ENCODE measurements at regions not wholly inside any gene's neighbourhood (a gene's known extent, or its start where the extent isn't known, plus 50 kb on each side); places are given as distances from the start of the nearest gene placed in this dataset.

DNA sequence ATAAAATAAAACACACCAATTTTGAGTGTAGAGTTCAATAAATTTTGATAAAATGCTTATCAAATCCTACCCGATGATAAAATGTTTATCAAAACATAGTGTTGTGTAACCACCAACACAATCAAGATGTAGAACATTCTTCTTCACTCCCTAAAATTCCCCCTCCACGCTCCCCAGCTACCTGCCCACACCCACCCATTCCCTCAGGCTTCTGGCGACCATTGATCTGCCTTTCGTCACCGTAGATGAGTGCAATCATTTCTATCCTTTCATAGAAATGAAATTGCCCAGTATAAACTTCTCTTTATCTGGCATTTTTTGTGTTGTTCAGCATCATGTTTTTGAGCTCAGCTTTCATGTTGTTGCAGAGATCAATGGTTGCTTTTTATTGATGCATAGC is 90.7 kb upstream of the TBX3 start:
- Histone ChIP-seq H3K4me1 (ENCODE audit: insufficient read depth, low read length) (no peaks in the 10 kb centered on the region), H3K9me3 (ENCODE audit: low read length) (no peaks in the 10 kb centered on the region), H3K27ac (ENCODE audit: low read depth, low read length) (no peak overlapping the region), H3K36me3 (ENCODE audit: insufficient read depth, low read length) (no peaks in the 10 kb centered on the region), H3K27me3 (ENCODE audit: insufficient read depth, low read length, poor library complexity, severe bottlenecking) (no peaks in the 10 kb centered on the region), H3K4me3 (ENCODE audit: low read length) (no peak overlapping the region)
- H3K27me3 Mint-ChIP-seq = peaks cover 0 to 1% of the 10 kb centered on the region in 2 donors
- H3K9me3 Mint-ChIP-seq = peaks cover 0 to 13% (median 8%) of the 10 kb centered on the region in 5 donors
- no peak overlapping the region for H3K4me3 Mint-ChIP-seq
- no peaks in the 10 kb centered on the region for H3K4me1 Mint-ChIP-seq
- H3K27ac Mint-ChIP-seq = no peak overlapping the region
- CTCF ChIA-PET = no interaction called here
- DNase-seq = no peak
- POLR2A ChIA-PET = no interaction called here
- H3K36me3 Mint-ChIP-seq = no peaks in the 10 kb centered on the region

DNA sequence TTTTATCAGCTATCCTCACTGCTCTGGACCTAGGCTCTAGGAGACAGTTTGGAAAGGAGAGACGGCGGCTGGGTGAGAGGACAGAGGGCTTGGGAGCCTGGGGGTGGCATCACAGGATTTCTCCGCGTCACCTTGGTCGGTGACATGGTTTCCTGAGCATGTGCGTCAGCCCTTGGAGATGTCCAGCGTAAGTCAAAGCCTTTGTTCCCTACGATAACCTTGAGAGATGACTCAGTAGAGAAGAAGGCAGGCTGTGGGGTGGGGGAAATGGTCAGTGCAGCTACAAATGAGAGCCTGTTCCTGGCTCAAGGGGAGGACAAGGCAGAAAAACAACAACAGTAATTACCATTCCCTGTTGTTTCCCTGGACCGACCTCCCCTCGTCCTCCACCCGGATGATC is 90.2 kb upstream of the TBX3 start:
- no peaks in the 10 kb centered on the region for H3K36me3 ChIP-seq (ENCODE audit: insufficient read depth, low read length)
- no peaks in the 10 kb centered on the region for H3K4me1 Mint-ChIP-seq
- CTCF ChIA-PET = no interaction called here
- no peak for DNase-seq
- peak overlapping the region in 1 of 8 donors; percentile 58 for H3K27ac Mint-ChIP-seq
- H3K4me3 Mint-ChIP-seq = no peak overlapping the region
- no peaks in the 10 kb centered on the region for H3K36me3 Mint-ChIP-seq
- peaks cover 0 to 1% of the 10 kb centered on the region in 2 donors for H3K27me3 Mint-ChIP-seq
- no peaks in the 10 kb centered on the region for H3K27me3 ChIP-seq (ENCODE audit: insufficient read depth, low read length, poor library complexity, severe bottlenecking)
- no peaks in the 10 kb centered on the region for H3K4me1 ChIP-seq (ENCODE audit: insufficient read depth, low read length)
- POLR2A ChIA-PET = no interaction called here
- no peak overlapping the region for H3K4me3 ChIP-seq (ENCODE audit: low read length)
- no peak overlapping the region for H3K27ac ChIP-seq (ENCODE audit: low read depth, low read length)
- H3K9me3 ChIP-seq (ENCODE audit: low read length) = no peaks in the 10 kb centered on the region
- H3K9me3 Mint-ChIP-seq = peaks cover 0 to 13% (median 8%) of the 10 kb centered on the region in 5 donors

DNA sequence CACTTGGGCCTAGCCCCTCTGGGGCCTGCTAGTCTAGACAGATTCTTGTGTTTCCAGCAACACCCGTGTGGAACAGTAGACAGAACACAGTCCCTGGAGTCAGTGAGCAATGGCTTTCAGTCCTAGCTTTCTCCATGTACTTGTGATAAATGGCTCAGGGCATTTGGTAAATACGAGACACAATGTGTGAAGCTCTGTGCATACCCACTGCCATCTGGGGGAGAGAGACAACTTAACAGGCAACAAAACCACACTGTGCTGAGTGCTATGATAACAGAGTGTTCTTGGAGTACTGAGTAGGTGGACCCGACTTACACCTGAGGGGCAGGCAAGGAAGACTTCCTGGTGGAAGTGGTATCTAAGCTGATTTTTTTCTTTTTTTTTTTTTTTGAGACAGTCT is 86.3 kb upstream of the TBX3 start:
- no peak overlapping the region for H3K4me3 ChIP-seq (ENCODE audit: low read length)
- CTCF ChIA-PET = no interaction called here
- POLR2A ChIA-PET = no interaction called here
- Mint-ChIP-seq H3K27ac (no peak overlapping the region), H3K27me3 (peaks cover 0 to 1% of the 10 kb centered on the region in 2 donors), H3K36me3 (no peaks in the 10 kb centered on the region), H3K9me3 (peaks cover 2 to 9% (median 5%) of the 10 kb centered on the region in 5 donors), H3K4me3 (no peak overlapping the region), H3K4me1 (no peaks in the 10 kb centered on the region)
- no peaks in the 10 kb centered on the region for H3K36me3 ChIP-seq (ENCODE audit: insufficient read depth, low read length)
- no peaks in the 10 kb centered on the region for H3K27me3 ChIP-seq (ENCODE audit: insufficient read depth, low read length, poor library complexity, severe bottlenecking)
- no peak overlapping the region for H3K27ac ChIP-seq (ENCODE audit: low read depth, low read length)
- DNase-seq = no peak
- H3K9me3 ChIP-seq (ENCODE audit: low read length) = no peaks in the 10 kb centered on the region
- no peaks in the 10 kb centered on the region for H3K4me1 ChIP-seq (ENCODE audit: insufficient read depth, low read length)

DNA sequence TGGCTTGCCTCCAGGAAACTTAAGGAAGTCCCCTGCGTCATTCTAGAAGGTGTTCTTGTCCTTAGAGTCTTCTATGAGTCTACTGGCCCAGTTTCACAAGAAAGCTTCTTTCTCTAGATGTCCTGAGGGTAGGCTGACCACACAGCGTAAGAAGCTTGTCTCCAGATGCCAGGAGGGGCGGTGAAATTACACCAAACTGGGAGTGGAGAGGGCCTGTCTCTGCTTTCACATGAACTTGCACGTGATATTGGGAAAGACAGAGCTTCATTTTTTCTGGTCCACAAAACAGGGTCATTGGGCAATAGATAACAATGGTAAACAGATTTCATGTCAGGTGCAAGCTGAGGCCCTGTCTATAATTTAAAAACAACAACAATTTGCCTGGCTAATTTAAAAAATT is 85.7 kb upstream of the TBX3 start:
- H3K4me3 ChIP-seq (ENCODE audit: low read length) = no peak overlapping the region
- H3K36me3 Mint-ChIP-seq = no peaks in the 10 kb centered on the region
- H3K4me1 Mint-ChIP-seq = no peaks in the 10 kb centered on the region
- peaks cover 0 to 1% of the 10 kb centered on the region in 2 donors for H3K27me3 Mint-ChIP-seq
- H3K9me3 ChIP-seq (ENCODE audit: low read length) = no peaks in the 10 kb centered on the region
- CTCF ChIA-PET = no interaction called here
- no peak overlapping the region for H3K27ac Mint-ChIP-seq
- no peak overlapping the region for H3K4me3 Mint-ChIP-seq
- POLR2A ChIA-PET = no interaction called here
- DNase-seq = no peak
- no peak overlapping the region for H3K27ac ChIP-seq (ENCODE audit: low read depth, low read length)
- H3K36me3 ChIP-seq (ENCODE audit: insufficient read depth, low read length) = no peaks in the 10 kb centered on the region
- H3K27me3 ChIP-seq (ENCODE audit: insufficient read depth, low read length, poor library complexity, severe bottlenecking) = no peaks in the 10 kb centered on the region
- no peaks in the 10 kb centered on the region for H3K4me1 ChIP-seq (ENCODE audit: insufficient read depth, low read length)
- H3K9me3 Mint-ChIP-seq = peaks cover 2 to 4% (median 3%) of the 10 kb centered on the region in 5 donors

DNA sequence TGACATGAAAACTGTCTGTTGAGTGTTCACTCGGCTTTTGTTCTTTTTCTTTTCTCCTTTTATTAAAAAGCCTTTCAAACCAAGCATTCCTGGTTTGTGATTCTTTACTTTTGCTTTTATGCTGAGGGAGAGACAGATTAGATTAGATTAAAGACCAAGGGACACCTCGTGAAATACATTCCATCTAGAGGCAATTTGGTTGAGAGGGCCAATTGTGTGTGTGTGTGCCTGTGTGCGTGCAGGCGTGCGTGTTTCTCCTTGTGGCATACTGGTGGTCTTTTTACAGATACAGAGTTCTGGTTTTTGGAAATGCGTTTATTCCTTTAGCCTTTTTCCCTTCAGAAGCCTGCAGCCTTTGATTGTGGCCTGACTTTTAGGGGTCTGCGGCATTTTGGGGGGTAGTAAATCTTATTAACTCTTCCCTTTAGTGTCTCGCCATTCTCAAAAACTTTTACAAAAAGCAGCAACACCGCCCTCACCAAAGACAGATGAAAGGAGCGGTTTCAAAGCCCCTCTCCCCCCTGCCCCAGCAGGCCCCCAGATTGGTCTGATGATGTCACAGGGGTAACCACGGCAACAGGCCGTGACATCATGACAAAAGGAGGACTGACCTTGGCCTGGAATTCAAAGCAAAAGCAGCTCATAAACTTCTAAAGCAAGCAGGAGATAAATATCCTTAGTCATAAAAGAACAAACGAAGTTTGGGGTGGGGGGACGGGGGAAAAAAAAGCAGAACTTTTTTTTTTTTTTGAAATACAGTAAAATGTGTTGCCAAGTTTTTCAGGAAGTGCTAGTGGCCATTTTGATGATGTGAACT is 84.1 kb upstream of the TBX3 start:
- Histone ChIP-seq H3K4me1 (ENCODE audit: insufficient read depth, low read length) (no peaks in the 10 kb centered on the region), H3K27me3 (ENCODE audit: insufficient read depth, low read length, poor library complexity, severe bottlenecking) (no peaks in the 10 kb centered on the region), H3K4me3 (ENCODE audit: low read length) (no peak overlapping the region), H3K36me3 (ENCODE audit: insufficient read depth, low read length) (no peaks in the 10 kb centered on the region), H3K27ac (ENCODE audit: low read depth, low read length) (no peak overlapping the region), H3K9me3 (ENCODE audit: low read length) (no peaks in the 10 kb centered on the region)
- DNase-seq = no peak
- H3K36me3 Mint-ChIP-seq = no peaks in the 10 kb centered on the region
- ChIA-PET CTCF (no interaction called here), POLR2A (no interaction called here)
- H3K9me3 Mint-ChIP-seq = peaks cover 1 to 5% (median 2%) of the 10 kb centered on the region in 5 donors
- H3K27ac Mint-ChIP-seq = no peak overlapping the region
- no peak overlapping the region for H3K4me3 Mint-ChIP-seq
- H3K27me3 Mint-ChIP-seq = no peaks in the 10 kb centered on the region
- H3K4me1 Mint-ChIP-seq = no peaks in the 10 kb centered on the region

DNA sequence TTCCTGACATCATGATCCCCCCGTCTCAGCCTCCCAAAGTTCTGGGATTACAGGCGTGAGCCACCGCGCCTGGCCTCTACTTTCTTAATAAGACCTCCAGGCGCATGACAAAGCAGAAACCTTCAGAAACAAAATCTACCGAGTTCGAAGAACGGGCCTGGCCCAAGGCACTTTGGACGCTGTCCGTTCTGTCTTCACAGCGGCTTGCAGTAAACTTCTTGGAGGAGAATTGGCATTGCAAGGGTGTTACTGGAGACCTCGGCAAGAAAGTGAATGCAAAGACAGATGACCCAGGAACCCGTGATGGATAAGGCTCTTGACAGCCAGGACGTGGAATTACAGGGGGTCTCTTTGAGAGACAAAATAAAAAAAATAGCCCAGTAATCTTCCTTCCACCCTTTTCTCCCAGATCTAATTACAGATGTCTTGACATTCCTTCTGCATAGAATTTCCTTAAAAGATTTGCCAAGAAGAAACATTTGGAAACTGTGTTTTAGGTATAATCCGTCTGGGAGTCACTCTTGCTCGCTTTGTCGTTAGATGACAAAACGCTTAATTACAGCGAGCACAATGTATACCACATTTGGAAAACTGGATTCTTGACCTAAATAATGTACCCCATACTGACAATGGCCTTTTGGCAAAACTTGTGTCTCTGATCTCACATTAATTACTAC is 83.2 kb upstream of the TBX3 start:
- H3K36me3 Mint-ChIP-seq = no peaks in the 10 kb centered on the region
- no peak overlapping the region for H3K27ac Mint-ChIP-seq
- H3K27me3 Mint-ChIP-seq = no peaks in the 10 kb centered on the region
- peaks cover 0 to 8% (median 2%) of the 10 kb centered on the region in 5 donors for H3K9me3 Mint-ChIP-seq
- no peaks in the 10 kb centered on the region for H3K4me1 Mint-ChIP-seq
- Histone ChIP-seq H3K27ac (ENCODE audit: low read depth, low read length) (no peak overlapping the region), H3K4me3 (ENCODE audit: low read length) (no peak overlapping the region), H3K4me1 (ENCODE audit: insufficient read depth, low read length) (no peaks in the 10 kb centered on the region), H3K36me3 (ENCODE audit: insufficient read depth, low read length) (no peaks in the 10 kb centered on the region), H3K27me3 (ENCODE audit: insufficient read depth, low read length, poor library complexity, severe bottlenecking) (no peaks in the 10 kb centered on the region), H3K9me3 (ENCODE audit: low read length) (no peaks in the 10 kb centered on the region)
- ChIA-PET CTCF (no interaction called here), POLR2A (no interaction called here)
- no peak for DNase-seq
- no peak overlapping the region for H3K4me3 Mint-ChIP-seq

DNA sequence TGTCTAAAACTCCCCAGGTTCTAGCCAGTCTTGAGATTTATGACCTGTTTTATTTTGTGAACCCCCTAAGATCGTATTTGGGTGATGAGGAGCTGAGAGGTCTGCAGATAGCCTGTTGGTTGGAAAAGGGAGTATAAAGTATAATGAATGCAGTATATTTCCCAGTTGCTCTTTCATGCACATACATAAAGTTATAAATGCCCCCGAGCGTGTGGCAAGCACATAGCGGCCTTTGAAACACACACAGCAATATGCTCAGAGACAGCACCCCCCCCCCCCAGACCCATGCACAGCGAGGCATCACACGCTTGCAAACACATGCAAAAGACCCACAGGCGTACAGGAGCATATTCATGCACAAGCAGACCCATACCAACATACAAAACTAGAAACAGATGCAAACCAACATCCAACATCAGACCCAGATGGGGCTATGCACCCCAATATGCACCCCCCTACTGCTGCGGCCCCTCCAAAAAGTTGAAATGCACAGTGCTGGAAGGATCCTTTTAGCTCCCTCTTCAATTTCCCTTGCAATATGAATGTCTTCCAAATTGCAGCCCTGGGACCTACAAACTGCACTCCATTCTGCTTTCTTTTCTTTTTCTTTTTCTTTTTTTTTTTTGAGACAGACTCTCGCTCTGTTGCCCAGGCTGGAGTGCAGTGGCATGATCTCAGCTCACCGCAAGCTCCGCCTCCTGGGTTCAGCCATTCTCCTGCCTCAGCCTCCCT is 82.2 kb upstream of the TBX3 start:
- no peak overlapping the region for H3K27ac Mint-ChIP-seq
- no peaks in the 10 kb centered on the region for H3K36me3 ChIP-seq (ENCODE audit: insufficient read depth, low read length)
- H3K4me1 Mint-ChIP-seq = no peaks in the 10 kb centered on the region
- H3K27ac ChIP-seq (ENCODE audit: low read depth, low read length) = no peak overlapping the region
- no peaks in the 10 kb centered on the region for H3K36me3 Mint-ChIP-seq
- no peak overlapping the region for H3K4me3 Mint-ChIP-seq
- ChIA-PET CTCF (no interaction called here), POLR2A (no interaction called here)
- no peaks in the 10 kb centered on the region for H3K9me3 ChIP-seq (ENCODE audit: low read length)
- H3K27me3 Mint-ChIP-seq = no peaks in the 10 kb centered on the region
- no peak overlapping the region for H3K4me3 ChIP-seq (ENCODE audit: low read length)
- H3K9me3 Mint-ChIP-seq = peaks cover 0 to 8% (median 2%) of the 10 kb centered on the region in 5 donors
- no peaks in the 10 kb centered on the region for H3K4me1 ChIP-seq (ENCODE audit: insufficient read depth, low read length)
- H3K27me3 ChIP-seq (ENCODE audit: insufficient read depth, low read length, poor library complexity, severe bottlenecking) = no peaks in the 10 kb centered on the region
- DNase-seq = no peak

DNA sequence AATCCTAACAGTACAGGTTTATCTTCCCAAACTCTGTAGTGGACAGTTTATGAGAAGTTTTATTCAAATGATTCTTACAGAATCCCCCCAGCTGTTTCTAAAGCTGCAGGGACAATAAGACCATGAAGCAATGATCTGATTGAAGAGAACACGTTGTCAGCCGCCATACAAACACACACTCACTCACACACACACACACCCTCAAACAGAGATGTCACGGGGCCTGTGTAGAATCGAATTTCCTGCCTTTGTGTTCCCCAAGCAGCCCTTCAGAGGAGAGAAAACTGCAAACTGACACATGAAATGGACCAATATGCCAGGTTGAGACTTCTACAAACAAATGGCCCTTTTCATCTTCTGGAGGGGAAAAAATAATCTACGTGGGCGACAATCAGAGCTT is 80.5 kb upstream of the TBX3 start:
- Mint-ChIP-seq H3K36me3 (no peaks in the 10 kb centered on the region), H3K4me1 (no peaks in the 10 kb centered on the region), H3K27me3 (no peaks in the 10 kb centered on the region), H3K4me3 (no peak overlapping the region), H3K9me3 (peaks cover 3 to 8% (median 5%) of the 10 kb centered on the region in 5 donors), H3K27ac (no peak overlapping the region)
- POLR2A ChIA-PET = no interaction called here
- DNase-seq = no peak
- CTCF ChIA-PET = no interaction called here
- Histone ChIP-seq H3K36me3 (ENCODE audit: insufficient read depth, low read length) (no peaks in the 10 kb centered on the region), H3K27ac (ENCODE audit: low read depth, low read length) (no peak overlapping the region), H3K27me3 (ENCODE audit: insufficient read depth, low read length, poor library complexity, severe bottlenecking) (no peaks in the 10 kb centered on the region), H3K4me1 (ENCODE audit: insufficient read depth, low read length) (no peaks in the 10 kb centered on the region), H3K4me3 (ENCODE audit: low read length) (no peak overlapping the region), H3K9me3 (ENCODE audit: low read length) (no peaks in the 10 kb centered on the region)

All from CD8-positive, alpha-beta memory T cell (primary cell).